Bronchial epithelial cell (primary cell): ENCODE measurements at regions not wholly inside any gene's neighbourhood (a gene's known extent, or its start where the extent isn't known, plus 50 kb on each side); places are given as distances from the start of the nearest gene placed in this dataset.

Source experiments
- DNase-seq: peaks from one replicate; pipeline ENCODE4 v3.0.0-alpha.2; 2010; ENCODE audit warnings: low read depth
- FAIRE-seq: peaks from 2 replicates; lab custom pipeline; 2011; peaks lifted over from hg19 to GRCh38; lab: Jason Lieb, UNC
- H3K27me3 ChIP-seq: 2 replicates; pipeline ENCODE4 v1.5.1; 2011; ENCODE audit warnings: low read length; ENCODE audit not compliant: control insufficient read depth, insufficient read depth
- H3K36me3 ChIP-seq: 2 replicates; pipeline ENCODE4 v1.5.1; 2011; ENCODE audit warnings: low read length; ENCODE audit not compliant: control insufficient read depth, insufficient read depth
- H3K4me3 ChIP-seq: 2 replicates; pipeline ENCODE4 v1.5.1; 2011; ENCODE audit warnings: mild to moderate bottlenecking, low read depth, low read length, control low read depth
- TF ChIP-seq, protein P1 (sequence below): IDR thresholded peaks from 2 replicates; pipeline ENCODE4 v1.5.1; 2011; ENCODE audit warnings: mild to moderate bottlenecking, moderate library complexity, low read length, control low read depth, inconsistent platforms; ENCODE audit not compliant: insufficient read depth, severe bottlenecking

DNA sequence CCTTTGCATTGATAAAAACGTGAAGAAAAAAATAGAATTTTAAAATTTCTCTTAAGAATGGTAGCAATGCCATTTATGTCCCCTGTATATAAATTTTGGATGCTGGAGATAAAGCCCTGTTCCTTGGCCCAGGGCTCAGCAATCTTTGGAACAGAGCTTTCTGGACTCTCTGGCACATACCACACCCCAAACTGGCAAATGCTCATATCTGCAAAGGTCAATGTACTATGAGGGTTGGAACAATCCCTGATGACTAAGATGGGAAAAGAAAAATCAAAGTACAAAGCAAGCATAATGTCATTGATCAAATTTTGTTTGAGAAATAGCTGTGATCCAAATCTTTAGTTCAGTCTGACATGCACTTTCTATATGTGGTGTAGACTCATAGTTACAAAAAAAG lies 158.1 kb upstream of the HCRTR2 start:
- Histone ChIP-seq H3K4me3 (no peak overlapping the region), H3K36me3 (no peaks in the 10 kb centered on the region), H3K27me3 (no peaks in the 10 kb centered on the region)
- TF ChIP-seq, protein P1, sequence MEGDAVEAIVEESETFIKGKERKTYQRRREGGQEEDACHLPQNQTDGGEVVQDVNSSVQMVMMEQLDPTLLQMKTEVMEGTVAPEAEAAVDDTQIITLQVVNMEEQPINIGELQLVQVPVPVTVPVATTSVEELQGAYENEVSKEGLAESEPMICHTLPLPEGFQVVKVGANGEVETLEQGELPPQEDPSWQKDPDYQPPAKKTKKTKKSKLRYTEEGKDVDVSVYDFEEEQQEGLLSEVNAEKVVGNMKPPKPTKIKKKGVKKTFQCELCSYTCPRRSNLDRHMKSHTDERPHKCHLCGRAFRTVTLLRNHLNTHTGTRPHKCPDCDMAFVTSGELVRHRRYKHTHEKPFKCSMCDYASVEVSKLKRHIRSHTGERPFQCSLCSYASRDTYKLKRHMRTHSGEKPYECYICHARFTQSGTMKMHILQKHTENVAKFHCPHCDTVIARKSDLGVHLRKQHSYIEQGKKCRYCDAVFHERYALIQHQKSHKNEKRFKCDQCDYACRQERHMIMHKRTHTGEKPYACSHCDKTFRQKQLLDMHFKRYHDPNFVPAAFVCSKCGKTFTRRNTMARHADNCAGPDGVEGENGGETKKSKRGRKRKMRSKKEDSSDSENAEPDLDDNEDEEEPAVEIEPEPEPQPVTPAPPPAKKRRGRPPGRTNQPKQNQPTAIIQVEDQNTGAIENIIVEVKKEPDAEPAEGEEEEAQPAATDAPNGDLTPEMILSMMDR = no peak
- DNase-seq = no peak
- FAIRE-seq = no peak

DNA sequence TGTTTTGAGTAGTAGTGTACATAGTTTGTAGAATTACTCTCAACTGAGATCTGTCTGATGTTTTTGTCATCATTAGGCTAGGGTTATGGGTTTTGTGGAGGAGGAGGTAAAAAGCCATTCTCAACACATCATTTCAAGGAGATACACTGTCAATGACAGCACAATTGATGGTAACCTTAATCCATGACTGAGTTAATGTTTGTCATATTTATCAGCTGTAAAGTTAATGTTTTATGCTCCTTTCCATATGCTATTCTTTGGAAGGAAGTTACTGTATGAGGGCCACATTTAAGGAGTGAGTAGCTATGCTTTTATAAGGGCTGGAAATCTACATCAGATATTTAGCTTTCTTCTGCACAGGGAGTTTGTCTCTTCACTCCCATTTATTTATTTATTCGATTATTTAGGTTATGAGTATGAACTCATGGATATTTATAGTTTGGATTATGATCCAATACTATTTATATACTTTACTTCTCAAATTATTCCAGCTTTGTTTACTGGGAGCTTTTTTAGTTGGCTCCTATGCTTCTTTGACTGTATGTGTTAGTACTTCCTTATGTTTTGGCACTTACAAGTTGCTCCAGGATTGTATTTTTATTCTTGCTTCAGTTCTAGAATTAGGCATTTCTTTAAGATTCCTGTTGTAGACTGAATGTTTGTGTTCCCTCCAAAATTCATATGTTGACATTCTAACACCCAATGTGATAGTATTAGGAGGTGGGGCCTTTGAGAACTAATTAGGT lies 156.6 kb upstream of the HCRTR2 start:
- Histone ChIP-seq H3K36me3 (no peaks in the 10 kb centered on the region), H3K27me3 (no peaks in the 10 kb centered on the region), H3K4me3 (no peak overlapping the region)
- DNase-seq = no peak
- no peak for FAIRE-seq
- TF ChIP-seq, protein P1 = no peak

DNA sequence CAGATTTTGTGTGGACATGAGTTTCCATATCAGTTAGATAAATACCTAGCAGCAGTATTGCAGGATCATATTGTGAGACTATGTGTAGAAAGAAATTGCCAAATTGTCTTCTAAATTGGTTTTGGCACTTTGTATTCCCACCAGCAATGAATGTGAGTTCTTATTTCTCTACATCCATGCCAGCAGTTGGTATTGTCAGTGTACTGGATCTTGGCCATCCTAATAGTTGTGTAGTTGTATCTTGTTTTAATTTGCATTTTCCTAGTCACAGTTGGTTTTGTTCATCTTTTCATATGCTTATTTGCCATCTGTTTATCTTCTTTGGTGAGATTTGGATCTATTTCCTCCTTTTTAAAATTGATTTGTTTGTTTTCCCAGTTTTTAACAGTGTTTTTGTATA lies 154.7 kb upstream of the HCRTR2 start:
- DNase-seq = no peak
- H3K27me3 ChIP-seq = no peaks in the 10 kb centered on the region
- no peaks in the 10 kb centered on the region for H3K36me3 ChIP-seq
- TF ChIP-seq, protein P1 = no peak
- H3K4me3 ChIP-seq = no peak overlapping the region
- no peak for FAIRE-seq

DNA sequence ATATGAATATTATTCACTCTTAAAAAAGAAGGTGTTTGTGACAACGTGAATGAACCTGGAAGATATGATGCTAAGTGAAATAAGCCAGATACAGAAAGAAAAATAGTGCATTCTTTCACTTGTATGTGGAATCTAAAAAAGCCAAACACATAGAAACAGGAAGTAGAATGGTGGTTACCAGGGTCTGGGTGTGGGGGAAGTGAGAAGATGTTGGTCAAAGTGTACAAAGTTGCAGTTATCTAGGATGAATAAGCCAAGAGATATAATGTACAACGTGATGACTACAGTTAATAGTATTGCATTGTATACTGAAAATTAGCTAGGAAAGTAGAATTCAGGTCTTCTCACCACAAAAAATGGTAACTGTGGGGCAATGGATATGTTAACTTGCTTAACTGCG lies 151.1 kb upstream of the HCRTR2 start:
- DNase-seq = no peak
- H3K27me3 ChIP-seq = no peaks in the 10 kb centered on the region
- TF ChIP-seq, protein P1 = no peak
- H3K4me3 ChIP-seq = no peak overlapping the region
- no peak for FAIRE-seq
- no peaks in the 10 kb centered on the region for H3K36me3 ChIP-seq

DNA sequence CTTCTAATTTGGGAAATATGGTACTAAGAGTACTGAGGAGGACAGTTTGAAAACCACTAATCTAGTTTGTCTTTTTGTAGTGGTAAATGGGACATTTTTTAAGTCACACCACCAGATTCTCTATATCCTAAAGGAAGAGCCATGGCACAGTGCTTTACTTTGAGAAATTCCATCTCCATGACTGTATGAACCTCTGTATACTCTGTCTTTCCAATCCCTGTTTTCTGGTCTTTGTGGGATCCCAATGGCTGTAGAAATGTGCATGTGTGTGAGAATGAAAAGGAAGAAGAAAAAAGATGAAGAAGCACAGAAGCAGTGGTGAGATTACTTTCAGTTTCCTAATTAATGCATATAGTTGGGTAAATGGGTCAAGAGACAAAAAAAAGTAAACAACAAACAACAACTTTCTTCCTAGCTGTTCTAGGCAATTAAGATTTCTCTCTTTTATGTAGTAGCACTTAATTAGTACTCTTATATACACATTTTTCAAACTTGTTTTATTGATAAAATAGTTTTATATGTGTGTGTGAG lies 141.2 kb upstream of the HCRTR2 start:
- FAIRE-seq (no peak), DNase-seq (no peak)
- TF ChIP-seq, protein P1 = no peak

More for the DNA sequence above, 141.2 kb upstream of the HCRTR2 start:
- no peaks in the 10 kb centered on the region for H3K36me3 ChIP-seq
- no peak overlapping the region for H3K4me3 ChIP-seq
- H3K27me3 ChIP-seq = no peaks in the 10 kb centered on the region
